ENCODE measurements at regions not wholly inside any gene's neighbourhood (a gene's known extent, or its start where the extent isn't known, plus 50 kb on each side); places are given as distances from the start of the nearest gene placed in this dataset.
A peak's percentile ranks its signal among the peaks of the same experiment; 100 is the strongest.
"Not testable (repeated sequence)": the region's sequence is repeated elsewhere in the genome, so short reads cannot be mapped to it uniquely, and the experiment has no call there.

DNA sequence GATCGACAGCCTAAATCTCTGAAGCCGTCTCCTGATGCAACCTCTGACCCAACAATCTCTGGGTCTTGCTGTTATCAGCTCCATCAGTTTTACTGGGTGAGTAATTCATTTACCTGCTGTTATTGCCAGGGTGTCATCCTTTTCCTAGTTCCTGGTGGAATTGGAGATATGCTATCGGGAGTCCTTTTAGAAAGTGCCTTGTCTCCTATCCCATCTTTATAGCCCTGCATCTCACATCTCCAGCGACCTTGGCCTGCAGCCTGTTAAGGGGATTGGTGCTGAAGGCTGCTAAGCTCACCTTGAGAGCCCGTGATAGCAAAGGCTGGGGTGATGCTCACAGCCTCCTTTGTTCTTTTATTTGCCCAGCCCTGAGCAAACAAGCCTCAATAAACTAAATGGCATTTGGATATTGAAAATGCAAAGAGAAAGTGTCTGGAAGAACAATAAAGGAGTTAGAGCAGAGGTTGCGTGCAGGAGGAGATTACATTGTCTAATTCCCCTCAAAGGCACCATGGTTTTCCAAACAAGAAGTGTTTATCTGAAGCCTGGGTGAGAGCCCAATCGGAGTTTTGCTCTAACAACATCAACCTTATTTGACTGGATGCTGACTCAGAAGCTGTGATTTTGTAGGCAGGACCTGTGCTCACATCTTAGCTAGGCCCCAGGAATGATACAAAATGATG lies 101.8 kb downstream of the RPLP1 start:
- DNase-seq = no peak

GRCh38 chr15:69555080-69555479 lies 102.5 kb downstream of the RPLP1 start:
- no peak for DNase-seq

DNA sequence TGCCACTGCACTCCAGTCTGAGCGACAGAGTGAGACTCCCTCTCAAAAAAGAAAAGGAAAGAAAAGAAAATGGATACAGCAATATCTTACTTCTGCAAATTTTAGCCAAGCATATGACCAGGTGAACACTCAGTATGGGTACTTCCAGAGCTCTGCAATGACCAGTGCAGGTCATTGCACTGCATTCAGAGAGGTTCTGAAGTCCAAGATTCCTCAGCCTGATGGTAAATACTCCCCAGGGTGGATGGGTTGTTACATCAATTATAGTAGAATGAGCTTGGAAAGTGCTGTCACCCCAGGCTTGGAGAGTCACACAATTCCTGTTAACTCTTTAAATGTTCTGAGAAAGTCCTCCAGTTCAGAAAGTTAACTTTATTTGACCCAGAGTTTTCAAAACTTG lies 103.7 kb downstream of the RPLP1 start:
- DNase-seq = no peak

DNA sequence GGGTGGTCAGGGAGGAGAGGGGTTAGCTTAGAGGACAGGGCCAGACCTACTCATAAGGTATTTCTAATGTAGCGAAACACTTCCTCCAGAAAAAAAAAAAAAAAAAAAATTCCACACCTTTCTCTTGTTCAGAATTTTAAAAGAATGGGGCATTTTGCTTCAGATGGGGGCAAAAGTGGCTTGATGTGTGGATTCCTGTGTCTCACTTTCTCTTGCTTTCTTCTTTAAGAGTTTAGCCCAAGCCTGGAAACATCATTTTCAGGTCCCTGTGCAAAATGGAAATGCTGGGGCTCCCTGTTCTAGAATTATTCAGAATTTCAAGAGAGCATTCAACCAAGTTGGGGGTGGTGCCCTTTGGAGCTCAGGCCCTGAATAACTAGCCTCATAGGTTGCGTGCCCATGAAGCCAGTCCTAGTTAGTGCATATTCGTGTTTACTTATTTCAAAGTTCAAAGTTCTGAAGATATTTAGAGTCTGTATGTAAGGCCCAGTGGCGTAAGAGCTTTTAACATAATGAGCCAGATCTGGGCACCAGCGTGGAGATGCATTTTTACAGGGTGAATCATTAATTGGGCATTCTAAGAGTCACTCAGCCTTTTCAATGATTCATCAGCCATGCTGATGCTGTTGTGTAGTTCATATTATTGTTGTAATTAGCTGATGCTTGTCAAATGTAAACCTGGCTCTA lies 104.5 kb downstream of the RPLP1 start:
- DNase-seq = no peak

- DNase-seq = no peak
Measured at GRCh38 chr15:69557707-69558409, 105.2 kb downstream of the RPLP1 start.

GRCh38 chr15:69559440-69560190 lies 107.0 kb downstream of the RPLP1 start:
- no peak for DNase-seq

GRCh38 chr15:69561071-69561784 lies 108.6 kb downstream of the RPLP1 start:
- no peak for DNase-seq

GRCh38 chr15:69562116-69562515 lies 109.5 kb downstream of the RPLP1 start:
- DNase-seq = no peak

GRCh38 chr15:69562564-69562963 lies 109.9 kb downstream of the RPLP1 start:
- no peak for DNase-seq

- no peak for DNase-seq
Measured at GRCh38 chr15:69565066-69565655, 112.5 kb downstream of the RPLP1 start.

DNA sequence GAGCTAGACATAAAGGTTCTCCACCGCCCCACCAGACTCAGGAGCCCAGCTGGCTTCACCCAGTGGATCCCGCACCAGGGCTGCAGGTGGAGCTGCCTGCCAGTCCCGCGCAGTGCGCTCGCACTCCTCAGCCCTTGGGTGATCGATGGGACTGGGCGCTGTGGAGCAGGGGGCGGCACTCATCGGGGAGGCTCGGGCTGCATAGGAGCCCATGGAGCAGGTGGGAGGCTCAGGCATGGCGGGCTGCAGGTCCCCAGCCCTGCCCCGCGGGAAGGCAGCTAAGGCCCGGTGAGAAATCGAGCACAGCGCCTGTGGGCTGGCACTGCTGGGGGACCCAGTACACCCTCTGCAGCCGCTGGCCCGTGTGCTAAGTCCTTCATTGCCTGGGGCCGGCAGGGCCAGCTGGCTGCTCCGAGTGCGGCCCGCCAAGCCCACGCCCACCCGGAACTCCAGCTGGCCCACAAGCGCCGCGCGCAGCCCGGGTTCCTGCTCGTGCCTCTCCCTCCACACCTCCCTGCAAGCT lies 114.7 kb downstream of the RPLP1 start:
- not testable (repeated sequence) for DNase-seq

DNA sequence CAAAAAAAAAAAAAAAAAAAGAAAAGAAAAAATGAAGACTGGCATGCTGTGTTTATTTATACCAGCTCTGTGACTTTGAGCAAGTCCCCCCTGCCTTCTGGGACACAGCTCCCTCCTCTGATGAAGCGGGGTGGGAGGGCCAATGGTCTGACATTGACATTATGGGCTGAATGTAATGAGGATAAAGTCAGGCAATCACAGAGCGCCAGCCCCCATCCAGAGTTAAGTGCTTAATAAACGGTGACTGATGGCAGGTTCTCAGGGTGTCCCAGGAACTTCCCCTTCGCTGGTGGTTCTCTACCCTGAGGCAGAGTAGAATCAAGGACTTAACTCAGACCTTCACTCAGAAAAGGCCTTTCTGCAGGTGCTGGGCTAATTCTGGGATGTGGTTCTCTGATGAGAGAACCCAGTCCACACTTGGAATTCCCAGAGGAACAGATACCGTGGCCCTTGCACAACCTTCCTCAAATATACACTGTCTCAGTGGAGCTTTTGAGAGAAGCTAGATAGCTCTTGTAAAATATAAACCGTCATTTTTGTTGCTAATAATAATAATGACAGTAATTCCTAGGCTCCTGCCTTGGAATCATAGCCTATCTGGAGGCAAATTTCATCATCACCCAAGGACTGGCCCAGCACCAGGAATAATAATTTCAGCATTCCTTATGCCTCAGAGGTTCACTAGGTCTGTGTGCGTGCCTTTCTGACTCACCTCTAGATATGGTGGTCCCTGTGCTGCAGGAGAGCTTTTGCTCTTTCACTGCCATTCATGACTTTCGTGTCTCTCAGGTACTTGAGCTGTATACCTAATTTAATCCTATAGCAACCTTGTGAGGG lies 115.8 kb downstream of the RPLP1 start:
- no peak for DNase-seq

DNA sequence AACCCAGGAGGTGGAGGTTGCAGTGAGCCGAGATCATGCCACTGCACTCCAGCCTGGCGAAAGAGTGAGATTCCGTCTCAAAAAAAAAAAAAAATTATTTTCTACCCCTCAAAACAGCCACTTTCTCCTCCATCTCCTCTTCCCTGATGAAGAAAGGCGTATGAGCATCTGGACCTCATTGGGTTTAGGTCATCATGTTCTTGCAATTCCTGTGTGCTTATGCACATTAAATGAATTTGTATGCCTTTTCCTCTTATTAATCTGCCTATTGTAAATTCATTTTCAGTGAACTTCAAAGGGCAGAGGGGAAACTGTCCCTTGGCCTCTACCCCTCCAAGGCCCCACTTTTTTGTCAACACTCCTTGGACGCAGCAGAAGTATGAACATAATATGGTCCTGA lies 117.8 kb downstream of the RPLP1 start:
- DNase-seq = no peak

DNA sequence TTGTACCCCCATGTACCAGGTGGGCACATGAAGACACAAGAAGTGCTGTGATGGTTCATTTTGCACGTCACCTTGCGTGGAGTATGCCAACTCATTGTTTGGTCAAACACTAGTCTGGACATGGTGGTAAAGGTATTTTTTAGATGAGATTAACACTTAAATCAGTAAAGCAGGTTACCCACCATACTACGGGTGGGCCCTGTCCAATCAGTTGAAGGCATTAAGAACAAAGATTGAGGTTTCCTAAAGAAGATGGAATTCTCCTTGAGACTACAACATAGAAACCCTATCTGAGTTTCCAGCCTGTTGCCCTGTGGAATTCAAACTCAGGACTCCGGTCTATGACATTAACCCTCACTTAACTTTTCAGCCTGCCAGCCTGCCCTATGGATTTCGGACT lies 118.4 kb downstream of the RPLP1 start:
- DNase-seq = no peak

GRCh38 chr15:69573278-69573677 lies 120.7 kb downstream of the RPLP1 start:
- DNase-seq = not testable (repeated sequence)

DNA sequence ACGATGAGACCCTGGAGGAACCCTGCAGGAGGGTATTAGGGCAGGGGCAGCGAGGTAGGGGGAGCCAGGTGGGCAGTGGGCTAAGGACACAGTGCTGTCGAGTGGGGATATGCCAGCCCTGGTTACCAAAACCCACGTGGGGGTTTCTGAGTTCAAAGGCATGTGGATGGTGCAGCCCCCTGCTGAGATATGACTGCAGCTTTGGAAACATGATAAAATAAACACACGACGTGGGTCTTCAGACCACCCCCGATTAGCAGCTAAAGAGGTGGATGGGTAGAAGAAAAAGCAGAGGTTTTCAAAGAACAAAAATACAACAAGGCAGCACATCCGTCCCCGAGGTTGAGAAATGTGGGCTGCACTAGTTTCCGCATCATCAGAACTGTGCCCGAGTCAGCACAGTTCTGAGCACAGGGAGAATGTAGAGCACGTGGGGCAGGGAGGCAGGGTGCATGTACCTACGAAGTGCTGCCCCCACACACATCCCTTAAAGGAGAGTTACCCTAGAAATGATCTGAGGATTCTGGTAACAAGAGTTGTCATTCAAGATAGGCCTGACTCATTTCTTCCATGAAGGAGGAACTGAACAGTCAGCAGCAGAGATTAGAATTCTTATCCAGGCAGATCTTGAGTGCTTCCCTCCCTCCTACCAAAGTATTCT lies 121.3 kb downstream of the RPLP1 start:
- DNase-seq = no peak

DNA sequence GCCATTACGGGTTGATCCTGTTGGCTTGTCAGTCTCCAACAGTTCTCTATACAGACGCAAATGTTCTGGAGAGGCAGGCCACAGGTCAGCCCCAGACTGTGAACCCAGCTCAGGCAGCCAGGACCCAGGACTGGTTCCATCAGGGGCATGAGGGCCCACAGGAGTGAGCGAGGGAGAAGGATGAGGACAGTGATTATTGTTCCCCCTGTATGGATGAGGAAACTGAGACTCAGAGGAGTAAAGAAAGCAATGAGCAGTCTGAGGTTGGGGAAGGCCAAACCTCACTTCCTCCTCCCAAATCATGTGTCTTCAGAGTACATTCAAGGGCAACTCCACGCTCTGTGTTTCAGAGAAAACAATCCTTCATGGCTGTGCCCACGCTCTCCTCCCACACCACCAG lies 121.9 kb downstream of the RPLP1 start:
- no peak for DNase-seq

- DNase-seq = no peak
Measured at GRCh38 chr15:69575387-69575786, 122.8 kb downstream of the RPLP1 start.

DNA sequence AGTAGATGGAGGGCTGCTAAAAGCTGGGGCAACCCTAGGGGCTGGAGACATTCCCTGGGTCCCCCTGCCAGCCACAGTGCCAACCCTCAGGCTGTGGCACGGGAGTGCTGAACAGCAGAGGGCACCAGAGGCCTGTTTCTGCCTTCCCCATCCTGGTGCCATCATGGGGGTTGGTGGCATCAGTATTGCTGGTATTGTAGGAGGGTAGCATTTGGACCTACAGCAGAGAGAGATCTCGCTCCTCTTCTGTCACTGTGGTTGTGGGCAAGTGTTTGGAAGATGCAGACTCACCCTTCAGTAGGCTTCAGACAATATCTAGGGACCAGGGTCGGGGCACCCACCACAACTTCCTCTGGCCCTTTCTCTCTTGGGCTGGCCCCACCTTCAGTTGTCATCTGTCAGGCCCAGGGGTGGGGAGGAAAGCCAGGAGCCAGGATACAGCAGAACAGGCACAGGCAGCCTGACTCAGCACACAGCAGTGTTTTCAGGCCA lies 123.5 kb downstream of the RPLP1 start:
- peak; percentile 24 for DNase-seq
